ENCODE measurements at regions not wholly inside any gene's neighbourhood (a gene's known extent, or its start where the extent isn't known, plus 50 kb on each side); places are given as distances from the start of the nearest gene placed in this dataset.

DNA sequence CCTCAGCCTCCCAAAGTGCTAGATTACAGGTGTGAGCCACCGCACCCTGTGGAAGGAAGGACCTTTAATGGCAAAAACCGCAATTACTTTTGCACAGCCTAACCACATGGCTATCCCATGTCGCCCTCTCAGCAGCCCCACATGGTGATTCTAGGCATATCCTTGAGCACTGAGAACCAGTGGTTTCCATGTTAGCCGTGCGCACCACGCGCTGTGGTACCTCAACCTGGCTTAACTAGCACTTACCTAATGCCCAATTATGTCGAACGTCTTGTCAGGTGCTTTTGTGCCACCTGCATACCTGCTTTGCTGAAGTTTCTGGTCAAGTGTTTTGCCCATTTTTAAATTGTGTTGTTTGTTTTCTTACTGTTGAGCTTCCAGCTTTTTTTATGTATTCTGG lies 697.9 kb downstream of the BRD1 start:
- CTCF ChIA-PET = no interaction called here
- Histone ChIP-seq H3K27ac (ENCODE audit: low read depth, low read length) (no peak overlapping the region), H3K36me3 (ENCODE audit: insufficient read depth, low read length) (no peaks in the 10 kb centered on the region), H3K4me1 (ENCODE audit: insufficient read depth, low read length) (no peaks in the 10 kb centered on the region), H3K9me3 (ENCODE audit: low read length) (no peaks in the 10 kb centered on the region), H3K4me3 (ENCODE audit: low read length) (no peak overlapping the region), H3K27me3 (ENCODE audit: insufficient read depth, low read length, poor library complexity, severe bottlenecking) (no peaks in the 10 kb centered on the region)
- Mint-ChIP-seq H3K4me3 (peak overlapping the region in 1 of 7 donors; percentile 42), H3K4me1 (no peaks in the 10 kb centered on the region), H3K36me3 (no peaks in the 10 kb centered on the region), H3K27me3 (peaks cover 7 to 19% of the 10 kb centered on the region in 2 donors), H3K9me3 (no peaks in the 10 kb centered on the region), H3K27ac (no peak overlapping the region)
- POLR2A ChIA-PET = no interaction called here
- DNase-seq = no peak

DNA sequence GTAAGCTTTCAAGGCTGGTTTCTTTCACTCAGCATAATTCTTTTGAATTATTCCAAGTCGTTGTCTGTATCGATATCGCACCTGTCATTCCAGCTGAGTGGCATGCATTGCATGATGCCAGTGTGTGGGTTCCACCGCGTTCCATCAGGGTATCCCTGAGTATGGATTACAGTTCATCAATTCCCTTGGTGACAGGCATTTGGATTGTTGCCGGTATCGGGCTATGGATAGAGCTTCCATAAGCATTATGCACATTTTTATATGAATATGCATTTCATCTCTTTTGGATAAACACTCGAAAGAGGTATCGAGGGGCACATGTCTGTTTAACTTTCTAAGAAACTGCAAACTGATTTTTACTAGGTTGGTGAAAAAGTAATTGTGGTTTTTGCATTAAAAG lies 698.8 kb downstream of the BRD1 start:
- H3K27ac ChIP-seq (ENCODE audit: low read depth, low read length) = no peak overlapping the region
- H3K9me3 Mint-ChIP-seq = peaks cover 0 to 1% (median 0%) of the 10 kb centered on the region in 5 donors
- H3K9me3 ChIP-seq (ENCODE audit: low read length) = no peaks in the 10 kb centered on the region
- no peak overlapping the region for H3K4me3 ChIP-seq (ENCODE audit: low read length)
- H3K27ac Mint-ChIP-seq = no peak overlapping the region
- H3K36me3 Mint-ChIP-seq = no peaks in the 10 kb centered on the region
- H3K4me3 Mint-ChIP-seq = no peak overlapping the region
- H3K4me1 Mint-ChIP-seq = no peaks in the 10 kb centered on the region
- H3K36me3 ChIP-seq (ENCODE audit: insufficient read depth, low read length) = no peaks in the 10 kb centered on the region
- no peak for DNase-seq
- CTCF ChIA-PET = no interaction called here
- peaks cover 9 to 17% of the 10 kb centered on the region in 2 donors for H3K27me3 Mint-ChIP-seq
- H3K27me3 ChIP-seq (ENCODE audit: insufficient read depth, low read length, poor library complexity, severe bottlenecking) = no peaks in the 10 kb centered on the region
- no peaks in the 10 kb centered on the region for H3K4me1 ChIP-seq (ENCODE audit: insufficient read depth, low read length)
- POLR2A ChIA-PET = no interaction called here

DNA sequence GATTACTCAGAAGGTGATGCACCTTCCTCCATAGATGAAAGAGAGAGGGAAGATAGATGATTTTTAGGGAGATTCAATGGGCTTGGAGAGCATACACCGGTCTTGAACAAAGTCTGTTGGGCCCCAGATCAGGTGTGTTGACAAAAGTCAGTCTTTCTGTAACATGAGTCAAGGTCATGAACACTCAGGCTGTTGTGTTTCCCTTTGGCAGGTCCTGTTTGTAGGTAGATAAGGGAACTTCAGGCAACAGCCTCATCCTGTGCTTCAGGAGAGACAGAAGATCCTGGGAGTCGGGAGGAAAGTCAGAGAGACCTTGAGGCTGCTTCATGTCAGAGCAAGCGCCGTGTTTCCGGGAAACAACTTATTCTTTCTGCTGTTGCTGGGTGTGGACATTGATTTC lies 703.1 kb downstream of the BRD1 start:
- POLR2A ChIA-PET = no interaction called here
- CTCF ChIA-PET = no interaction called here
- Mint-ChIP-seq H3K4me3 (no peak overlapping the region), H3K9me3 (peaks cover 0 to 2% (median 0%) of the 10 kb centered on the region in 5 donors), H3K4me1 (no peaks in the 10 kb centered on the region), H3K27me3 (peaks cover 9 to 14% of the 10 kb centered on the region in 2 donors), H3K36me3 (no peaks in the 10 kb centered on the region), H3K27ac (no peak overlapping the region)
- no peaks in the 10 kb centered on the region for H3K36me3 ChIP-seq (ENCODE audit: insufficient read depth, low read length)
- H3K4me3 ChIP-seq (ENCODE audit: low read length) = no peak overlapping the region
- no peak for DNase-seq
- no peaks in the 10 kb centered on the region for H3K27me3 ChIP-seq (ENCODE audit: insufficient read depth, low read length, poor library complexity, severe bottlenecking)
- H3K4me1 ChIP-seq (ENCODE audit: insufficient read depth, low read length) = no peaks in the 10 kb centered on the region
- no peak overlapping the region for H3K27ac ChIP-seq (ENCODE audit: low read depth, low read length)
- no peaks in the 10 kb centered on the region for H3K9me3 ChIP-seq (ENCODE audit: low read length)

DNA sequence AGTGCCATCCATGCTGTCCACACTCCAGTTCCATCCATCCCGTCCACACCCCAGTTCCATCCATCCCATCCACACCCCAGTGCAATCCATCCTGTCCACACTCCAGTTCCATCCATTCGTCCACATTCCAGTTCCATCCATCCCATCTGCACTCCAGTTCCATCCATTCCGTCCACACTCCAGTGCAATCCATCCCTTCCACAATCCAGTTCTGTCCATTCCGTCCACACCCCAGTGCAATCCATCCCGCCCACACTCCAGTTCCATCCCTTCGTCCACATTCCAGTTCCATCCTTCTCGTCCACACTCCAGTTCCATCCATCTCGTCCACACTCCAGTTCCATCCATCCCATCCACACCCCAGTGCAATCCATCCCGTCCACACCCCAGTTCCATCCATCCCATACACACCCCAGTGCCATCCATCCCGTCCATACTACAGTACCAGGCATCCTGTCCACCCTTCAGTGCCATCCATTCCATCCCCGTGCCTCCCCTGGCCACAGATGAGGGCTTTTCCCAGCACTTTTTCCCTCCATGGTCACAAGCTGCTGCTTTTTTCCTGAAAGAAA lies 704.0 kb downstream of the BRD1 start:
- H3K4me3 ChIP-seq (ENCODE audit: low read length) = no peak overlapping the region
- Mint-ChIP-seq H3K9me3 (peaks cover 0 to 2% (median 0%) of the 10 kb centered on the region in 5 donors), H3K4me1 (no peaks in the 10 kb centered on the region), H3K27ac (peak overlapping the region in 1 of 8 donors; percentile 27), H3K36me3 (no peaks in the 10 kb centered on the region), H3K27me3 (peaks cover 6 to 14% of the 10 kb centered on the region in 2 donors), H3K4me3 (no peak overlapping the region)
- ChIA-PET POLR2A (no interaction called here), CTCF (no interaction called here)
- H3K9me3 ChIP-seq (ENCODE audit: low read length) = no peaks in the 10 kb centered on the region
- no peaks in the 10 kb centered on the region for H3K36me3 ChIP-seq (ENCODE audit: insufficient read depth, low read length)
- H3K27ac ChIP-seq (ENCODE audit: low read depth, low read length) = no peak overlapping the region
- H3K4me1 ChIP-seq (ENCODE audit: insufficient read depth, low read length) = no peaks in the 10 kb centered on the region
- DNase-seq = no peak
- no peaks in the 10 kb centered on the region for H3K27me3 ChIP-seq (ENCODE audit: insufficient read depth, low read length, poor library complexity, severe bottlenecking)

DNA sequence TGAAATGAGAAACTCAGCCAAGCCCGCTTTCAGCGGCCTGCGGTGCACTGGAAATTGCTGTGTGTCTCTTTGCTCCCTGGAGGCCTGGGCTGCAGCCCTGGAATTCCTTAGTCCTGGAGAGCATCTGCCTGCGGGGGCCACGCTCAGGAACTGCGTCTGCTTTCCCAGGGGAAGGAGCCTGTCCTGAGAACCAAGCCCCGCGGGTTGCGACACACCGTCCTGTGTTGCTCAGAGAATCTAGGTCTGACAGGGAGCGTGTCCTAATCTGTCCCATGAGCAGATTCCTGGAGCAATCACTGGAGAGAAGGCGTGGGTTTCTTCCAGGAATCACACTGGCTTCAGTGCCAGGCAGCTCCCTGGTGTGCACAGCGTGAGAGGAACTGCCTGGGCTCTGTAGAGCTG lies 708.1 kb downstream of the BRD1 start:
- Mint-ChIP-seq H3K9me3 (peaks cover 0 to 2% (median 0%) of the 10 kb centered on the region in 5 donors), H3K4me1 (no peaks in the 10 kb centered on the region), H3K4me3 (no peak overlapping the region), H3K36me3 (no peaks in the 10 kb centered on the region), H3K27ac (no peak overlapping the region), H3K27me3 (peaks cover 9 to 10% of the 10 kb centered on the region in 2 donors)
- no peak overlapping the region for H3K4me3 ChIP-seq (ENCODE audit: low read length)
- H3K27me3 ChIP-seq (ENCODE audit: insufficient read depth, low read length, poor library complexity, severe bottlenecking) = no peaks in the 10 kb centered on the region
- no peaks in the 10 kb centered on the region for H3K4me1 ChIP-seq (ENCODE audit: insufficient read depth, low read length)
- DNase-seq = no peak
- H3K27ac ChIP-seq (ENCODE audit: low read depth, low read length) = no peak overlapping the region
- no peaks in the 10 kb centered on the region for H3K9me3 ChIP-seq (ENCODE audit: low read length)
- CTCF ChIA-PET = no interaction called here
- POLR2A ChIA-PET = no interaction called here
- no peaks in the 10 kb centered on the region for H3K36me3 ChIP-seq (ENCODE audit: insufficient read depth, low read length)

DNA sequence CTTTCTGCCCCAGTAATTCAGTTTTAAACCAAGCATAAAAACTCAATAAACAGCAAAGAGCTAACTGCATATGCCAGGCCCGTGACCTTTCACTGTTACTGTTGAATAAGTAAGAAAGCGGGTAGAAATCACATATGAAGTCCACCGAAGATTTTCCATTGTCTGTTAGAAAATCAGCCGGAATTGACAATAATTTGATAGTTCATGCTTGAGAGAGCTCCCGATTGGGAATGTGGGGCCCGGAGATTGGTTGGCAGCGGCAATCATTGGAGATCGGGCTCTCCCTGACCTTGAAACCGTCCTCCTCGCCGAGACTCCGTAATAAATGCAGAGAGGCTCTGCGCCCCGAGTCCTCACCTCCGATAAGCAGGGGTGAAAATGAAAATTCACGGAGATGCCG lies 709.6 kb downstream of the BRD1 start:
- Histone ChIP-seq H3K4me1 (ENCODE audit: insufficient read depth, low read length) (no peaks in the 10 kb centered on the region), H3K36me3 (ENCODE audit: insufficient read depth, low read length) (no peaks in the 10 kb centered on the region), H3K4me3 (ENCODE audit: low read length) (no peak overlapping the region), H3K27ac (ENCODE audit: low read depth, low read length) (no peak overlapping the region), H3K27me3 (ENCODE audit: insufficient read depth, low read length, poor library complexity, severe bottlenecking) (no peaks in the 10 kb centered on the region), H3K9me3 (ENCODE audit: low read length) (no peaks in the 10 kb centered on the region)
- ChIA-PET POLR2A (no interaction called here), CTCF (no interaction called here)
- no peaks in the 10 kb centered on the region for H3K36me3 Mint-ChIP-seq
- no peak for DNase-seq
- H3K9me3 Mint-ChIP-seq = no peaks in the 10 kb centered on the region
- H3K4me3 Mint-ChIP-seq = no peak overlapping the region
- H3K4me1 Mint-ChIP-seq = no peaks in the 10 kb centered on the region
- no peak overlapping the region for H3K27ac Mint-ChIP-seq
- H3K27me3 Mint-ChIP-seq = peaks cover 0 to 5% of the 10 kb centered on the region in 2 donors

DNA sequence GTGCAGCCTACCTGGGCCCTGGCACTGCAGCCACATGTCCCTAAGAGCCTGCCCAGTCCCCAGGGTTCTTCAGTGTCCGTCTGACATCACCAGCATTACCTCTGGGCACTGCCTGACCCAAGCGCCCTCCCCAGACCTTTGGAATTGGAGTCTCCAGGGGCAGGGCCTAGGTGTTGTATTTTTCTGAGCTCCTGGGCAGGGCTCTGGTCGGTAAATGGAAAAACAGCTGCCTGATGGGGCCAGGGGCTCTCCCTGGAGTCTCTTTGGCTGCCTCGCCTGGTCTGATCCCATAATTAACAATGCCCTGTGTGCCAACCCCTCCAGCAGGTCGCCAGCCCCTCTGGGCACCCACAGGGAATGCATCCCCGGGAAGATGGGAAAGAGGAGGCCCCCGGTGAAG lies 710.2 kb downstream of the BRD1 start:
- no peak overlapping the region for H3K27ac Mint-ChIP-seq
- DNase-seq = no peak
- ChIA-PET CTCF (no interaction called here), POLR2A (no interaction called here)
- Histone ChIP-seq H3K36me3 (ENCODE audit: insufficient read depth, low read length) (no peaks in the 10 kb centered on the region), H3K4me1 (ENCODE audit: insufficient read depth, low read length) (no peaks in the 10 kb centered on the region), H3K4me3 (ENCODE audit: low read length) (no peak overlapping the region), H3K27ac (ENCODE audit: low read depth, low read length) (no peak overlapping the region), H3K27me3 (ENCODE audit: insufficient read depth, low read length, poor library complexity, severe bottlenecking) (no peaks in the 10 kb centered on the region), H3K9me3 (ENCODE audit: low read length) (no peaks in the 10 kb centered on the region)
- H3K4me1 Mint-ChIP-seq = no peaks in the 10 kb centered on the region
- H3K27me3 Mint-ChIP-seq = peaks cover 0 to 5% of the 10 kb centered on the region in 2 donors
- no peak overlapping the region for H3K4me3 Mint-ChIP-seq
- H3K9me3 Mint-ChIP-seq = no peaks in the 10 kb centered on the region
- no peaks in the 10 kb centered on the region for H3K36me3 Mint-ChIP-seq

DNA sequence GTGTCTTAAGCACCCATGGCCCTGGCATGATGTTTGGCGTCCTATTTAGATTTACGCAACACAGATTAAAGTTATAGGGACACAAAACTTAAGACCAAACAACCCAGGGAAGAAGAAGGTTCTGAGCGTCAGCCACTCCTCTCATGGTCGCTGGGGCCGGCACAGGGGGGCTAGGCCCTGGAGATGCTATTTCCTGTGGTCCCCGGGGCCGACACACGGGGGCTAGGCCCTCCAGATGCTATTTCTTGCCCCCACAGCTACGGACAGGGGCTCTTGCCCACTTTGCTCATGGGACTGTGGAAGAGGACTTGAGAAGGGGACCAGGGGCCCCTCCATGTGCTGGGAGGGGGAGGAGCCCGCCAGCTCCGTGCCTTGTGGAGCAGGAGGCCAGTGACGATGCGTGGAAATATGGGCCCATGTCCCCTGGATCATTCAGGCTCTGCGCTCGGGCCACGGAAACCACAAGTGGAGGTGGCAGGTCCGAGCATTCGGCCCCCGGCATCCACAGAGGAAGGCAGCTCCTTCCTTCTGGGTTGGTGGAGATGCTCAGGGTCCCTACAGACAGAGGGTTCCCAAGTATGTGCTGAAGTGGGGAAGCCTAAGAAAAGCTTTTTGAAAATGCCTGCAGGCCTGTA lies 711.1 kb downstream of the BRD1 start:
- POLR2A ChIA-PET = no interaction called here

More for the DNA sequence above, 711.1 kb downstream of the BRD1 start:
- Mint-ChIP-seq H3K27ac (peak overlapping the region in 1 of 8 donors; percentile 85), H3K4me1 (no peaks in the 10 kb centered on the region), H3K36me3 (no peaks in the 10 kb centered on the region), H3K4me3 (no peak overlapping the region), H3K9me3 (no peaks in the 10 kb centered on the region), H3K27me3 (peaks cover 0 to 6% of the 10 kb centered on the region in 2 donors)
- no peaks in the 10 kb centered on the region for H3K9me3 ChIP-seq (ENCODE audit: low read length)
- H3K36me3 ChIP-seq (ENCODE audit: insufficient read depth, low read length) = no peaks in the 10 kb centered on the region
- CTCF ChIA-PET = no interaction called here
- DNase-seq = no peak
- no peak overlapping the region for H3K27ac ChIP-seq (ENCODE audit: low read depth, low read length)
- H3K4me3 ChIP-seq (ENCODE audit: low read length) = no peak overlapping the region
- no peaks in the 10 kb centered on the region for H3K4me1 ChIP-seq (ENCODE audit: insufficient read depth, low read length)
- H3K27me3 ChIP-seq (ENCODE audit: insufficient read depth, low read length, poor library complexity, severe bottlenecking) = no peaks in the 10 kb centered on the region

Data from CD8-positive, alpha-beta memory T cell (primary cell).